Adrenal gland (tissue), 5 donors: ENCODE measurements at regions not wholly inside any gene's neighbourhood (a gene's known extent, or its start where the extent isn't known, plus 50 kb on each side); places are given as distances from the start of the nearest gene placed in this dataset.

ENCODE experiments used
- POLR2A ChIP-seq, 2 donors: fragments of 450-650 bp; IDR thresholded peaks; one replicate each; pipeline ENCODE4 v1.6.1; 2017; ENCODE audit warnings: antibody characterized with exemption in 2 of 2, mild to moderate bottlenecking in 2 of 2, moderate library complexity in 1 of 2
- TF ChIP-seq, protein P1 (sequence below), 6 experiments: fragments of 450-650 bp in 4 of 6; fragments of 200-600 bp in 2 of 6; sonication (generic) in 1 of 6; IDR thresholded peaks; 1 replicate in 5 of 6; 2 replicates in 1 of 6; pipeline versions ENCODE4 v1.5.1 to v1.8.0; 2016 to 2021; ENCODE audit warnings: antibody characterized with exemption in 6 of 6, mild to moderate bottlenecking in 2 of 6, moderate library complexity in 1 of 6
- donor health status: DM: no; HTN: no; CAD: no.

DNA sequence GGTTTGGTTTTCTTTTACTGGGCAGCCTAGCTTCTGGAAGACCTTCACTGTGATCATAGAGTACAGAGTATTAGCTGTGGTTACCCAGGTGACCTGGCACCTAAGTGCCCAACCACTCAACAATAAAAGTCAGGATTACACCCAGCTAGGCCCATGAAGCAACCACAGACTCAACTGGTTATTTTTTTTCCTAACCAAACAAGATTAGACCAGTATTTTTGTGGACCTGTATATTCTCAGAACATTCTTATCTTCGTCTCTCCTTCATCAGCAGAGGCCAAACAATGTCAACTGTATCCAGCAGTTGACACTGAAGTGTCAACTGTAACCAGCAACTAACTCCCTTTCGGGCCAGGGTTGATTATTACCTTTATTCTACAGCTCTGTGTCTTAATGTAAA, 289.2 kb upstream of the SLC39A10 start:
- TF ChIP-seq, protein P1, sequence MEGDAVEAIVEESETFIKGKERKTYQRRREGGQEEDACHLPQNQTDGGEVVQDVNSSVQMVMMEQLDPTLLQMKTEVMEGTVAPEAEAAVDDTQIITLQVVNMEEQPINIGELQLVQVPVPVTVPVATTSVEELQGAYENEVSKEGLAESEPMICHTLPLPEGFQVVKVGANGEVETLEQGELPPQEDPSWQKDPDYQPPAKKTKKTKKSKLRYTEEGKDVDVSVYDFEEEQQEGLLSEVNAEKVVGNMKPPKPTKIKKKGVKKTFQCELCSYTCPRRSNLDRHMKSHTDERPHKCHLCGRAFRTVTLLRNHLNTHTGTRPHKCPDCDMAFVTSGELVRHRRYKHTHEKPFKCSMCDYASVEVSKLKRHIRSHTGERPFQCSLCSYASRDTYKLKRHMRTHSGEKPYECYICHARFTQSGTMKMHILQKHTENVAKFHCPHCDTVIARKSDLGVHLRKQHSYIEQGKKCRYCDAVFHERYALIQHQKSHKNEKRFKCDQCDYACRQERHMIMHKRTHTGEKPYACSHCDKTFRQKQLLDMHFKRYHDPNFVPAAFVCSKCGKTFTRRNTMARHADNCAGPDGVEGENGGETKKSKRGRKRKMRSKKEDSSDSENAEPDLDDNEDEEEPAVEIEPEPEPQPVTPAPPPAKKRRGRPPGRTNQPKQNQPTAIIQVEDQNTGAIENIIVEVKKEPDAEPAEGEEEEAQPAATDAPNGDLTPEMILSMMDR (IDR thresholded peaks at IDR 0.05): no peak
- TF ChIP-seq POLR2A (IDR thresholded peaks at IDR 0.05): no peak
